ENCODE measurements at regions not wholly inside any gene's neighbourhood (a gene's known extent, or its start where the extent isn't known, plus 50 kb on each side); places are given as distances from the start of the nearest gene placed in this dataset.

- TF ChIP-seq, protein P1, sequence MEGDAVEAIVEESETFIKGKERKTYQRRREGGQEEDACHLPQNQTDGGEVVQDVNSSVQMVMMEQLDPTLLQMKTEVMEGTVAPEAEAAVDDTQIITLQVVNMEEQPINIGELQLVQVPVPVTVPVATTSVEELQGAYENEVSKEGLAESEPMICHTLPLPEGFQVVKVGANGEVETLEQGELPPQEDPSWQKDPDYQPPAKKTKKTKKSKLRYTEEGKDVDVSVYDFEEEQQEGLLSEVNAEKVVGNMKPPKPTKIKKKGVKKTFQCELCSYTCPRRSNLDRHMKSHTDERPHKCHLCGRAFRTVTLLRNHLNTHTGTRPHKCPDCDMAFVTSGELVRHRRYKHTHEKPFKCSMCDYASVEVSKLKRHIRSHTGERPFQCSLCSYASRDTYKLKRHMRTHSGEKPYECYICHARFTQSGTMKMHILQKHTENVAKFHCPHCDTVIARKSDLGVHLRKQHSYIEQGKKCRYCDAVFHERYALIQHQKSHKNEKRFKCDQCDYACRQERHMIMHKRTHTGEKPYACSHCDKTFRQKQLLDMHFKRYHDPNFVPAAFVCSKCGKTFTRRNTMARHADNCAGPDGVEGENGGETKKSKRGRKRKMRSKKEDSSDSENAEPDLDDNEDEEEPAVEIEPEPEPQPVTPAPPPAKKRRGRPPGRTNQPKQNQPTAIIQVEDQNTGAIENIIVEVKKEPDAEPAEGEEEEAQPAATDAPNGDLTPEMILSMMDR (conservative IDR thresholded peaks at IDR 0.05; ENCODE audit: low read depth, low read length), result no peak
- H3K4me3 ChIP-seq (ENCODE audit: low read length), result no peak overlapping the region
- no peak for DNase-seq (ENCODE audit: low read depth)
These were observed 665.5 kb upstream of the CNTNAP5 start for GRCh38 chr2:123359636-123360035.

GRCh38 chr2:123362671-123363440 is 662.2 kb upstream of the CNTNAP5 start:
- DNase-seq (ENCODE audit: low read depth), result no peak
- TF ChIP-seq, protein P1 (conservative IDR thresholded peaks at IDR 0.05; ENCODE audit: low read depth, low read length), result no peak
- no peak overlapping the region for H3K4me3 ChIP-seq (ENCODE audit: low read length)

DNA sequence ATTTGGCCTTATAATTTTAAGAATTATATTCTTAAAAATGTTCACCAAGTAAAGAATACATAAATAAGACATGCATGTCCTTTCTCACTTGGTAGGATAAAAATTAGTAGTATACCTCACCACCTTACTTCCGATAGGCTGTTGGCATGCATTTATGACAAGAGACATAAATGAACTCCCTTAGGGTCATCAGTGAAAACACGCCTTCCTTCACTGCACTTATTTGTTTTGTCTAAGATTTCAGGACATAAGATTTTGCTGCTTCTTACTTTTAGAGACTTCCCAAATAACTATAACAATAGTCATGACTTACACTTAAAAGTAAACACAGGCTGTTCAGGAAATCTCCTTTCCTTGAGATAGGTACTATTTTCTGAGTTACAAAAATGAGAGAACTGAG is 661.3 kb upstream of the CNTNAP5 start:
- TF ChIP-seq, protein P1 (conservative IDR thresholded peaks at IDR 0.05; ENCODE audit: low read depth, low read length), result no peak
- no peak overlapping the region for H3K4me3 ChIP-seq (ENCODE audit: low read length)
- DNase-seq (ENCODE audit: low read depth), result no peak

- no peak for DNase-seq (ENCODE audit: low read depth)
- TF ChIP-seq, protein P1 (conservative IDR thresholded peaks at IDR 0.05; ENCODE audit: low read depth, low read length), result no peak
- H3K4me3 ChIP-seq (ENCODE audit: low read length), result no peak overlapping the region
These were observed 660.7 kb upstream of the CNTNAP5 start for GRCh38 chr2:123364243-123364896.

- TF ChIP-seq, protein P1 (conservative IDR thresholded peaks at IDR 0.05; ENCODE audit: low read depth, low read length), result no peak
- no peak for DNase-seq (ENCODE audit: low read depth)
- no peak overlapping the region for H3K4me3 ChIP-seq (ENCODE audit: low read length)
These were observed 658.7 kb upstream of the CNTNAP5 start for GRCh38 chr2:123366239-123366837.

DNA sequence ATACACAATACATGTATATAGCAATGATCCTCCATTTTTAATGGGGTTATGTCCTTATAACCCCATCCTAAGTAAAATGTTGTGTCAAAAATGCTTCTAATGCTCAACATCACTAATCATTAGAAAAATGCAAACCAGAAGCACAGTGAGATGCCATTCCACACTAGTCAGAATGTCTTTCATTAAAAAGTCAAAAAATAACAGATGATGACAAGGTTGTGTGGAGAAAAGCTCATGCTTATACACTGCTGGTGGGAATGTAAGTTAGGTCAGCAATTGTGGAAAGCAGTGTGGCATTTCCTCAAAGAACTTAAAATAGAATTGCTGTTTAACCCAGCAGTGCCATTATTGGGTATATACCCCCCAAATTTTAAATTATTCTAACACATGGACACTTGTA is 654.9 kb upstream of the CNTNAP5 start:
- no peak overlapping the region for H3K4me3 ChIP-seq (ENCODE audit: low read length)

More for the DNA sequence above, 654.9 kb upstream of the CNTNAP5 start:
- no peak for DNase-seq (ENCODE audit: low read depth)
- TF ChIP-seq, protein P1 (conservative IDR thresholded peaks at IDR 0.05; ENCODE audit: low read depth, low read length), result no peak
